ENCODE measurements at regions not wholly inside any gene's neighbourhood (a gene's known extent, or its start where the extent isn't known, plus 50 kb on each side); places are given as distances from the start of the nearest gene placed in this dataset.

- no peak for TF ChIP-seq CTCF (IDR thresholded peaks at IDR 0.05; ENCODE audit: insufficient read depth, low read depth, low read length, missing control alignments)
- H3K4me3 ChIP-seq (ENCODE audit: low read length): no peak overlapping the region
Measured at GRCh38 chr11:70627219-70627618, 228.9 kb downstream of the CTTN start.

GRCh38 chr11:70628176-70628854, 230.0 kb downstream of the CTTN start:
- TF ChIP-seq CTCF (IDR thresholded peaks at IDR 0.05; ENCODE audit: insufficient read depth, low read depth, low read length, missing control alignments): no peak
- DNase-seq (ENCODE audit: low read depth): no peak
- H3K4me3 ChIP-seq (ENCODE audit: low read length): no peak overlapping the region

More at GRCh38 chr11:70627219-70627618, 228.9 kb downstream of the CTTN start:
- no peak for DNase-seq (ENCODE audit: low read depth)

- TF ChIP-seq CTCF (IDR thresholded peaks at IDR 0.05; ENCODE audit: insufficient read depth, low read depth, low read length, missing control alignments): no peak
Measured at GRCh38 chr11:70628855-70629844, 230.8 kb downstream of the CTTN start.

GRCh38 chr11:70630068-70630467, 231.7 kb downstream of the CTTN start:
- no peak for DNase-seq (ENCODE audit: low read depth)
- TF ChIP-seq CTCF (IDR thresholded peaks at IDR 0.05; ENCODE audit: insufficient read depth, low read depth, low read length, missing control alignments): no peak

More at GRCh38 chr11:70628855-70629844, 230.8 kb downstream of the CTTN start:
- no peak for DNase-seq (ENCODE audit: low read depth)
- no peak overlapping the region for H3K4me3 ChIP-seq (ENCODE audit: low read length)

GRCh38 chr11:70630816-70631623, 232.7 kb downstream of the CTTN start:
- no peak for TF ChIP-seq CTCF (IDR thresholded peaks at IDR 0.05; ENCODE audit: insufficient read depth, low read depth, low read length, missing control alignments)
- no peak for DNase-seq (ENCODE audit: low read depth)
- H3K4me3 ChIP-seq (ENCODE audit: low read length): no peak overlapping the region

More at GRCh38 chr11:70630068-70630467, 231.7 kb downstream of the CTTN start:
- H3K4me3 ChIP-seq (ENCODE audit: low read length): no peak overlapping the region

GRCh38 chr11:70631624-70632047, 233.3 kb downstream of the CTTN start:
- no peak for DNase-seq (ENCODE audit: low read depth)
- no peak for TF ChIP-seq CTCF (IDR thresholded peaks at IDR 0.05; ENCODE audit: insufficient read depth, low read depth, low read length, missing control alignments)

More at GRCh38 chr11:70631624-70632047, 233.3 kb downstream of the CTTN start:
- H3K4me3 ChIP-seq (ENCODE audit: low read length): no peak overlapping the region

All from epithelial cell of esophagus (primary cell).